ENCODE measurements at regions not wholly inside any gene's neighbourhood (a gene's known extent, or its start where the extent isn't known, plus 50 kb on each side); places are given as distances from the start of the nearest gene placed in this dataset.

- no peaks in the 10 kb centered on the region for H3K4me1 ChIP-seq (ENCODE audit: insufficient read depth, low read length)
- H3K27ac ChIP-seq (ENCODE audit: low read depth in 1 of 2, low read length in 2 of 2): no peak overlapping the region
- no peak overlapping the region for H3K27ac Mint-ChIP-seq
- no peak overlapping the region for H3K4me3 ChIP-seq (ENCODE audit: low read length)
- CTCF ChIA-PET: no interaction called here
- H3K27me3 Mint-ChIP-seq: no peaks in the 10 kb centered on the region
- ATAC-seq (ENCODE audit: poor library complexity) (no peak), DNase-seq (no peak)
- H3K36me3 ChIP-seq (ENCODE audit: insufficient read depth, low read length): no peaks in the 10 kb centered on the region
- no peaks in the 10 kb centered on the region for H3K9me3 Mint-ChIP-seq
- POLR2A ChIA-PET: no interaction called here
- intact Hi-C loops (cut with DNase I, micrococcal nuclease): no loop called here
- no peaks in the 10 kb centered on the region for H3K36me3 Mint-ChIP-seq (ENCODE audit: low read depth)
- H3K4me1 Mint-ChIP-seq (ENCODE audit: low read depth): no peaks in the 10 kb centered on the region
- H3K4me3 Mint-ChIP-seq: no peak overlapping the region
- no peaks in the 10 kb centered on the region for H3K9me3 ChIP-seq (ENCODE audit: control insufficient read depth in 1 of 2, insufficient read depth in 1 of 2, low read length in 2 of 2)
- TF ChIP-seq CTCF (IDR thresholded peaks at IDR 0.05): no peak
- H3K27me3 ChIP-seq (ENCODE audit: control insufficient read depth in 1 of 2, insufficient read depth in 2 of 2, low read length in 2 of 2): no peaks in the 10 kb centered on the region
These were observed 74.6 kb upstream of the HDAC4 start for GRCh38 chr2:239475161-239476028.

DNA sequence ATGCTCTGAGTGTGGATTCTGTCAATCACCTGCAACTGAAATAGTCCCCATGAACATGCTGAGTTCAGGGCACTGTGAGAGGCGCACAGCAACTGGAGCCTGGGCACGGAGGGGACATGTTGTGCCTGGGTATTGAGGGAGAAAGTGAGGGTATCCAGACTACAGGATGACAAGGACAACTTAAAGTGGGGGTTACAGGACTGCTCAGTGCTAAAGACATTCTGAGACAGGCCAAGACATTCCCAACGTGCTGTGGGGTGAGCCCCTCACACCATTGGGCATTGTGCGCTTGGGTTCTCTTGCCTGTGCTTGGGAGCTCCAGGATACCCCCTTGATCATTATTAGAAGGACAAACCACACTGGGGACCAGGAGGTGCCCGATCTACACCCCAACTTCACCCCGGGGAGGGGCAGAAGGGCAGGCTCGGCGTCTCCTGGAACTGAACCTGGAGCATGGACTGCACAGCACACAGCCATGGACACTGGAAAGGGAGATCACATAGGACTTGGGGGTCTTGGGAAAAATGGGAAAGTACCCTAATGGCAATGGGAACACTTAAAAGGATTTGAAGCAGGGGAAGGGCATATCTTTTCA is 72.5 kb upstream of the HDAC4 start:
- Mint-ChIP-seq H3K4me3 (no peak overlapping the region), H3K27ac (no peak overlapping the region), H3K27me3 (no peaks in the 10 kb centered on the region), H3K4me1 (ENCODE audit: low read depth) (no peaks in the 10 kb centered on the region), H3K36me3 (ENCODE audit: low read depth) (no peaks in the 10 kb centered on the region), H3K9me3 (no peaks in the 10 kb centered on the region)
- ATAC-seq (ENCODE audit: poor library complexity) (no peak), DNase-seq (no peak)
- no peak overlapping the region for H3K4me3 ChIP-seq (ENCODE audit: low read length)
- H3K36me3 ChIP-seq (ENCODE audit: insufficient read depth, low read length): no peaks in the 10 kb centered on the region
- H3K9me3 ChIP-seq (ENCODE audit: control insufficient read depth in 1 of 2, insufficient read depth in 1 of 2, low read length in 2 of 2): no peaks in the 10 kb centered on the region
- ChIA-PET CTCF (interaction anchor here (0.9 kb wide), 1 partner anchor 31 kb away, joined by 3 read pairs; no protein-coding TSS in a partner anchor), POLR2A (no interaction called here)
- no peak overlapping the region for H3K27ac ChIP-seq (ENCODE audit: low read depth in 1 of 2, low read length in 2 of 2)
- intact Hi-C loops (cut with DNase I, micrococcal nuclease): no loop called here
- no peaks in the 10 kb centered on the region for H3K4me1 ChIP-seq (ENCODE audit: insufficient read depth, low read length)
- H3K27me3 ChIP-seq (ENCODE audit: control insufficient read depth in 1 of 2, insufficient read depth in 2 of 2, low read length in 2 of 2): no peaks in the 10 kb centered on the region
- TF ChIP-seq CTCF (IDR thresholded peaks at IDR 0.05): no peak

- Mint-ChIP-seq H3K27me3 (no peaks in the 10 kb centered on the region), H3K36me3 (ENCODE audit: low read depth) (no peaks in the 10 kb centered on the region), H3K4me1 (ENCODE audit: low read depth) (no peaks in the 10 kb centered on the region), H3K9me3 (no peaks in the 10 kb centered on the region), H3K4me3 (no peak overlapping the region), H3K27ac (no peak overlapping the region)
- Histone ChIP-seq H3K27me3 (ENCODE audit: control insufficient read depth in 1 of 2, insufficient read depth in 2 of 2, low read length in 2 of 2) (no peaks in the 10 kb centered on the region), H3K9me3 (ENCODE audit: control insufficient read depth in 1 of 2, insufficient read depth in 1 of 2, low read length in 2 of 2) (no peaks in the 10 kb centered on the region), H3K4me3 (ENCODE audit: low read length) (no peak overlapping the region), H3K36me3 (ENCODE audit: insufficient read depth, low read length) (no peaks in the 10 kb centered on the region), H3K4me1 (ENCODE audit: insufficient read depth, low read length) (no peaks in the 10 kb centered on the region), H3K27ac (ENCODE audit: low read depth in 1 of 2, low read length in 2 of 2) (no peak overlapping the region)
- intact Hi-C loops (cut with DNase I, micrococcal nuclease): no loop called here
- TF ChIP-seq CTCF (IDR thresholded peaks at IDR 0.05): no peak
- no peak for ATAC-seq (ENCODE audit: poor library complexity)
- ChIA-PET POLR2A (interaction anchor here (0.6 kb wide), 1 partner anchor 53 kb away, joined by 3 read pairs; no protein-coding TSS in a partner anchor), CTCF (no interaction called here)
- peak in 1 of 14 experiments; percentile 4 for DNase-seq
These were observed 71.5 kb upstream of the HDAC4 start for GRCh38 chr2:239472235-239472775.
